ENCODE measurements at regions not wholly inside any gene's neighbourhood (a gene's known extent, or its start where the extent isn't known, plus 50 kb on each side); places are given as distances from the start of the nearest gene placed in this dataset.

DNA sequence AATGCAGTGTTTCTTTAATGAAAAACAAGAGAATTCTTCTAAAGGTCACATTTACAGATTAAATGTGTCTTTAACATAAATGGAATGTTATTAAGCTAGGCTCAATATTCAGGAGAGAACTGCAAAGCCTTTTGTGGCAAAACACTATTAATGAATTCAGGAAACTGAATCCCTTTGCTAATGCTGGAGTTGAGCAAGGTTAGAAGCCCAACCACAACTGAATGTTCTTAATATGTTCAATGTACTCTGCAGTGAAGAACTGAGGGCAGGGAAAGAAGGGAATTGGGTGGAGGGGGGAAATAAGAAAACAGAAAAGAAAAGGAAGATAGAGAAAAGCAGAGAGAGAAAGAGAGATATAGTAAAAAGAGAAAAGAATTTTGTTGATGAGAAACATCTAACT, 276.7 kb upstream of the TMEM161B start:
- no peak for DNase-seq (ENCODE audit: low read depth)
- no peak overlapping the region for H3K4me3 ChIP-seq (ENCODE audit: low read depth, low read length)
- TF ChIP-seq, protein P1, sequence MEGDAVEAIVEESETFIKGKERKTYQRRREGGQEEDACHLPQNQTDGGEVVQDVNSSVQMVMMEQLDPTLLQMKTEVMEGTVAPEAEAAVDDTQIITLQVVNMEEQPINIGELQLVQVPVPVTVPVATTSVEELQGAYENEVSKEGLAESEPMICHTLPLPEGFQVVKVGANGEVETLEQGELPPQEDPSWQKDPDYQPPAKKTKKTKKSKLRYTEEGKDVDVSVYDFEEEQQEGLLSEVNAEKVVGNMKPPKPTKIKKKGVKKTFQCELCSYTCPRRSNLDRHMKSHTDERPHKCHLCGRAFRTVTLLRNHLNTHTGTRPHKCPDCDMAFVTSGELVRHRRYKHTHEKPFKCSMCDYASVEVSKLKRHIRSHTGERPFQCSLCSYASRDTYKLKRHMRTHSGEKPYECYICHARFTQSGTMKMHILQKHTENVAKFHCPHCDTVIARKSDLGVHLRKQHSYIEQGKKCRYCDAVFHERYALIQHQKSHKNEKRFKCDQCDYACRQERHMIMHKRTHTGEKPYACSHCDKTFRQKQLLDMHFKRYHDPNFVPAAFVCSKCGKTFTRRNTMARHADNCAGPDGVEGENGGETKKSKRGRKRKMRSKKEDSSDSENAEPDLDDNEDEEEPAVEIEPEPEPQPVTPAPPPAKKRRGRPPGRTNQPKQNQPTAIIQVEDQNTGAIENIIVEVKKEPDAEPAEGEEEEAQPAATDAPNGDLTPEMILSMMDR (IDR thresholded peaks at IDR 0.05; ENCODE audit: insufficient read depth, low read depth, low read length, missing control alignments): no peak

DNA sequence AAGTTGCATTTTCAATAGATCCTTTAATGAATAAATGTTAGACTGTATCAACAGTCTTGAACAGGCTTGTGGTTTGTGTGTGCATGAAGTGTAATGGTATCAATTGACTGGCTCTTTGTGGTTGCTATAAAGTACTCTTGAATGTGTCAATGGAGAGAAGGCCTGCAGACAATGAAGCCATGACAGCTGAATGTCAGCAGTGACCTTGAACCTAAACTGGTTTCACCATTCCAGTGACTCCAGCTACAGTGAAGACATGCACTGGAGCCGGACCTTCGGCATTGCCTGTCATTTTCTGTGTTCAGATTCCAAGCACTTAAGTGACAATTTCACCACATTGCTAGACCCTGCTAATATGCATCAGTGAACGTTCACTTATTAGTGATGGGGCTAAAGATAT, 276.0 kb upstream of the TMEM161B start:
- H3K4me3 ChIP-seq (ENCODE audit: low read depth, low read length): no peak overlapping the region
- TF ChIP-seq, protein P1 (IDR thresholded peaks at IDR 0.05; ENCODE audit: insufficient read depth, low read depth, low read length, missing control alignments): no peak
- DNase-seq (ENCODE audit: low read depth): no peak

DNA sequence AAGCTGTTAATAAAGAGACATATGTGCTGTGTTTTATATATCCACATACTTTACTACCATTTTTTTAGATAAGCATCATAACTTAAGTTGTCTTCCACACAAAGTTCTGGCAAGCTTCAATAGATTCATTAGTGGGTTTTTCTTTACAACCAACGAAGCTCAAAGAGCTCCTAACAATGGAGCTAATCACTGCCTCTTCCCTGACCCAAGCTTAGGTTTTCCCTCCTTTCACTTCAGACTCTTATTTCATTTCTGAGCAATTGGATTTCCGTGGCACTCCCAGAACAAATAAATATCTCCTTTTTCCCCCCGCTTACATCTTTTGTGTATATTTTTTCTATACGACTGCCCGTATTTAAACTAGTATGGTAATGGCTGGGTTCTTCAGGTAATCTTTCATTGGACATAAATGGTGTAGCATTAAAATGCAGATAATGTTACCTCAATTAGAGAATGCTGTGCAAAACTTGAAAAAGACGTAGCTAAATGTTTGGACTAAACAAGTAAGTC, 275.5 kb upstream of the TMEM161B start:
- no peak overlapping the region for H3K4me3 ChIP-seq (ENCODE audit: low read depth, low read length)
- TF ChIP-seq, protein P1 (IDR thresholded peaks at IDR 0.05; ENCODE audit: insufficient read depth, low read depth, low read length, missing control alignments): no peak
- no peak for DNase-seq (ENCODE audit: low read depth)

DNA sequence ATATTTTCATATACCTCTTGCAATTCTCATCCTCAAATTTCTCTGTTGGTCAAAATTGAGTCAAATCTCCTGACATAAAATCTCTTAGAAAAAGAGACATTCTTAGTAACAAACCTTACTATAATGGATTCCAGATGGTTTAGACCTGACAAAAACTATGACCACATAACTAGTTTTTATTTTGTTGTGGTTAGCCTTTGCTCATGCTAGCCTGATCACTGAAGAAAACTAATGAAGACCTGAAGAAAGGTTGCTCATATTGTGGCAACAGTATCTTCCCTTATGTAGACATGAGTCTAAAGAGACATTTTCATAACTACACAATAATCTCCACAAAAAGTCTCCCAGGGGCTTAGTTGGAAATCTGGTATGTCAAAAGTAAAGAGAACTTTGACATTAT, 274.1 kb upstream of the TMEM161B start:
- no peak for DNase-seq (ENCODE audit: low read depth)
- no peak overlapping the region for H3K4me3 ChIP-seq (ENCODE audit: low read depth, low read length)
- TF ChIP-seq, protein P1 (IDR thresholded peaks at IDR 0.05; ENCODE audit: insufficient read depth, low read depth, low read length, missing control alignments): no peak

DNA sequence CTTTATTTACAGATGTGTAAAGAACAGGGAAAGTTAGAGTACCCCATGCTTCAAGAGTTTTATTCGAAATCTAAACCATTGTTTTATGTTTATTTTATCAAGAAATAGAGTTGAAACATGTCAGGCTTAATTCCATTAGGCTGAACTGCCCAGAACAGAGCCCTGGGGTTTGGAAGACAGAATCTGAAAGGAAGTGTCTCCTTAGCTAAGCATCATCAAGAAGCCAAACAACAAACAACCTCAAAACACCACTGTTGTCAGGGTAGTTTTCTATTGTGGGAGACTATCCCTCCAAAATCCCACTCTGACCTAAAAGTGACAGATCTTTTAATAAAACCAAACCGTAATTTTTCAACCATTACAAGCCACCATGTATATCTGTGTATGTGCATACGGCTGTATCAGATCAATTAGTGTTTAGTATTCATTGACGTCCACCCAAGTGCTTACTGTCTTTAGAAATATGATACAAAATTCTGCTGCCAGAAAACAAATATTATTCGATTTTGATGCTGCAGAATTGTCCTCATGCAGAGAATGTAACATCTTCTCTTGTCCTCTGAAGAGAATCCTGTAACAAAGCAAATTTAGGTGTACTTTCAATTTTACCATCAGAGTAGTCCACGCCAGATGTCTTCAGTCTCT, 271.9 kb upstream of the TMEM161B start:
- no peak for DNase-seq (ENCODE audit: low read depth)
- no peak overlapping the region for H3K4me3 ChIP-seq (ENCODE audit: low read depth, low read length)
- TF ChIP-seq, protein P1 (IDR thresholded peaks at IDR 0.05; ENCODE audit: insufficient read depth, low read depth, low read length, missing control alignments): no peak

DNA sequence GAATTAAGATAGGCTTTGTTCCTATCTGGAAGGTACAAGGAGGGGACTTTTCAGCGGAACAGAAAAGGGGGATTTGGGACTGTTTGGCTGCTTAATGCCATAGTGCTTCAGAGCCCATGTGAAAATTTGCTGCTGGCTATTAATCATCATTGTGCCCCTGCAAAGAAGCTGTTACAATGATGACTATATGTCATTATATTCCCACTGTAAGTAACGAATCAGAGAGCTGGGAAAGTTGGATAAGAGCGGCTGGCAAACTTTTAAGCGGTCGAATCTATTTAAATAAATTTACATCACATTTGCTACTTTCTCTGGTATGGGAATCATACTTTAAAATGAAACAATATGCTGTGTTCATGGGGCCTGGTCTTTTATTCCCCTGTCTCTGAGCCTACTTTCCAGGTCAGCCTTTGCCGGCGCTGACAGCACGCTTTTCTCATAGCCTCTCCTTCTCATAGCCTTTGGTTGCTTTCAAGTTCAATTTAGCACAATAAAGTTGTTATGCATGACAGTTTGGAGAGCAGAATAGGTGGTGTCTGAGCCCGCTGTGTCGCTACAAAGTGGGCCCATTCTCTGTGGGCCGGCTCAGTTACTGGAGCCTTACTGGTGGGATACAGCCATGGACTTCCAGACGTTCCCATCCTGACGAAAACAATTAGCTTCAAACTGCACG, 271.2 kb upstream of the TMEM161B start:
- no peak for DNase-seq (ENCODE audit: low read depth)
- H3K4me3 ChIP-seq (ENCODE audit: low read depth, low read length): no peak overlapping the region
- TF ChIP-seq, protein P1 (IDR thresholded peaks at IDR 0.05; ENCODE audit: insufficient read depth, low read depth, low read length, missing control alignments): no peak

Measured in GM12865 (cell line).